ENCODE measurements at regions not wholly inside any gene's neighbourhood (a gene's known extent, or its start where the extent isn't known, plus 50 kb on each side); places are given as distances from the start of the nearest gene placed in this dataset.

DNA sequence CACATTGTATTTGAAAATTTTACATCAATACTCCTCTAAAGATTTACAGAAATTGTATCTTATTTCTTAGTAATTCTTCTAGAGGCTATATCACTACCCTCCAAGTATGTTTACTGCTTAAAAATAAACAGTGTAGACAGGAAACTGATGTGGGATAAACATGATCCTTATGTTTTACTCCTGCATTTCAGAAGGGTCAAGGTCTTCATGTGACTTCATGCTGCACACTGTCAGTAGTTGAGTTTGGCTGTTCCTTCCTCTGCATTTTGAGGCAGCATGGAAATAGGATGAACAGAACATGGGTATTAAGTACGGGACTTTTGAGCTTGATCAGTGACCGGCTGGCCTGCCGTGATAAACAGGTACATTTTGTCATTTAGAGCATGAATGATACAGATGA, 179.2 kb upstream of the FERMT1 start:
- no peak for TF ChIP-seq EZH2 (IDR thresholded peaks at IDR 0.05)
- TF ChIP-seq POLR2AphosphoS5 (IDR thresholded peaks at IDR 0.05; ENCODE audit: borderline replicate concordance, low read depth, low read length): no peak
- TF ChIP-seq FOXP2 (optimal IDR thresholded peaks at IDR 0.05; ENCODE audit: control extremely low read depth, extremely low read length, insufficient read depth): no peak
